ENCODE measurements at regions not wholly inside any gene's neighbourhood (a gene's known extent, or its start where the extent isn't known, plus 50 kb on each side); places are given as distances from the start of the nearest gene placed in this dataset.

DNA sequence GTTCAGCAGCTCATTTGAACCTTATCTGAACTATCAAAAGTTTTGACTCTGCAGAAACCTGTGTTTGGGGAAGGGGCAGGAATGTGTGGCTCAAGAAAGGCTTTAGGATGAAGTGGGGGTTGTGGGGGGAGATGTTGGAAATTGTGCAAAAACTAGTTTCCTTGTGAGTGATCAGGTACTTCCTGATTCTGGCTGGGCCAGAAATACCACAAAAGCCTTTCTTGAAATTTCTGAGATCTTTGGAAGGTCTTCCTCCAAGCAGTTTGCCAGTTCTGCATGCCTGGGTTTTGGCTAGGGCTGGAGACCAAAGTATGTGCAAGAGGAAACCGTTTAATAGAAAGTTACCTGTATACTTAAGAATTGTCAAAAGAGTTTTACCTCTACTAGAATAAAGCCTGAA is 116.6 kb downstream of the BMP2 start:
- no peak for DNase-seq (ENCODE audit: low read depth in 2 of 3, low spot score in 2 of 3)

DNA sequence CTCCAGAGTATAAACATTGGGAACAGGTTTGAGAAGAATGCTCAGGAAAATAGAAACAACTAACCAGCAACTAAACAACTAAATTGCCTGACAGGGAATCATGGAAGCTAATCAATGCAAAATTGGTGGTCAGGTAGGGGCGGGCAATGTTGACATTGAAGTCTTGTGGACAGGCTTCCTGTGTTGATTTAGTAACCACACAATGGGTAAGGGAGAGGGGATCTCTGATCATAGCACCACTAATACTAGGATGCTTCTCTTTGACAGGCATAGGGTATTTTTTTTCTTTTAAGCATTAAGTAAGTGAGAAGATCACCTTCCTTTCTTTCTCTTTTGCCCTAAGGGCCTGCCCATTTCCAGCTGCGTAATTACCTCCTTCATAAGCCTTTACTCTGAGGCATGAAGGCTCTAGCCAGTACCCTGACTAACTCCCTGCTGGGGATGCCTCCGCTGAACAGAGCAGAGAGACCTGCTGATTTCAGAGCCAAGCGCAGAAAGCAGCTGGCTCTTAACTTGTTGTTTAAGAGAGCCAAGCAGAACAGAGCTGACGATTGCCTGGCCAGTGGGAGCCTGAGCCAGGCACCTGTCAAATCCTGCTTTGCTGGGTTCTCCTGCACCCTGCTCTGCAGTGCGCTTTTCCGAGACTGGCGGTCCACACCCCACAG is 118.7 kb downstream of the BMP2 start:
- DNase-seq (ENCODE audit: low read depth in 2 of 3, low spot score in 2 of 3), result no peak

DNA sequence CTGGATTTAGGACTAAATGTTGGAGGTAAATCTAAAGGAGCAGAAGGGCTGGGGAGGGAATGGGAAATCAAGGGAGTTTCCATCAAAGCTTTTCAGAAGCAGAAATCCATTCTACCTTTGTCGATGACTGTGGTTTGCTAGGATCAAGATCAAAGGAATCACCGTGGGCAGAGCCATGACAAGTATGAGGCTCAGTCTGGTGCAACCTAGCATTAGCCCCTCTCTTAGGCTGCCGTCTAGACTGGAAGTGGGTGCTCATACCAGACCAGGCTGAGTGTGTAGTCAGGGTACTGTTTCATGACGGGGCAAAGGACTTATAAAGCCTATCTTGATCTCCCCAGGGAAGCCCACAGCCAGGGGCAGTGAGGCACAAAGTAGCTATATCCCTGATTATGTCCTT is 120.5 kb downstream of the BMP2 start:
- no peak for DNase-seq (ENCODE audit: low read depth in 2 of 3, low spot score in 2 of 3)

DNA sequence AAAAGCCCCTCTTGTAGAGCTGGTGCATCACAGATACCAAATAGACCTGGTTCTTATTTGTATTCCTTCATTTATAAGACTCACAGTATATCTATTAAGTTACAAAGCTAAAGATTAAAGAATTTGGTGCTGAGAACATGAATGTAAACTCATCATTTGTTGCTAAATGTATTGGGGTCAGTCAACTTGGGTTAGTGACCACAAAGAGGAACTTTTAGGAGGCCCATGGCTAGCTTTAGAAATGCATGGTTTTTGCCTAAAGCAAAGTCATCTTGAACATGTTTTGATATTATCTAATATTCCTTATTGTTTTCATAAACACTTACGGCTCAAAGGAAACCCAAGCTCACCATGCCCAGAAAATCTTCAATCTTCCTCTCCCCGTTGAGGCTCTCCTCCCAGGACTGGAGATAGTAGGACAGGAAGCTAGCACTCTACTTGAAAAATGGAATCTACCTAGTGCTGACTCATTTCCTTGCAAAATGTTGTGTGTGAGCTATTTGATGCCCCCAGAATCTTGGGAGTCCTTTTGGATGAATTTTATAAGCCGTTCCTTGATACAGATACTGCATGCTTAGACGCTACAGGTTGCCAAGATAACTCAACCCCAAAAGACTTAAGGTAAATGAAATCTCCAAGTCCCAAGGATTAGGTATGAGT is 121.4 kb downstream of the BMP2 start:
- DNase-seq (ENCODE audit: low read depth in 2 of 3, low spot score in 2 of 3), result no peak

DNA sequence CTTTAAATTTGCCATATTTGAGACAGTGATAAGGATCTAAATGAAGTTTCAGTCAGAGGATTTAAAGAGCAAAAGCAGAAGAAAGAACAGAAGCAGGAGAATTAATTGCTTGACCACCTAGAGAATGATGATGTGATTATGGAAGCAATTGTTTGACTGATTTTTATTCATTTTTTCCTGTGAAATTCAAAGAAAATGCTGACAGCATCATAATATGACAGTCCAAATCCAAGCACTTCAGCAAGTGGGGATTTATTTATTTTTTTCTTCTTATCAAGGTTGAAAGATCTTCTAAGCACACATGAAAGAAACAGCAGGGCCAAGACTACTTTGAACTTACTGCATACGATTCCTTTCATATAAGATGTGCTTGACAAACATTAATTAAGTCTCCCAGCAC is 125.2 kb downstream of the BMP2 start:
- DNase-seq (ENCODE audit: low read depth in 2 of 3, low spot score in 2 of 3), result no peak

DNA sequence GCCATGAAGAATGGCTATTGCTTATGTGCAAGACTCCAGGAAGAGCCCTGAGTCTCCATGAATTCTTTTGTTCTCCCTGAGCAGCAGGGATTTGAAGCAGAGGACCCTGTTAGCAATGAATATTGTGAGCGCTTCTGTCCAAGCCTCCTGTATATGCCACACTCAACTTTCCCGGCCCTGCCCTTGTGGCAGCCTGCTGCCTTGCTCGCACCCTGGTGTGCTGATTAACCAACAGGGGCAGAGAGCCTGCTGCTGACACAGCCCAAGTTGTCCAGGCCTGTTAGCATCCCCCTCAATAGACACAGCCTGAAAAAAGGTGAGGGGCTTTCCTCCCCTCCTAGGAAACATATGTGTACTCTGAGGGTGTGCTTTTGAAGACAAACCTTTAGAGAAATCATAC is 131.4 kb downstream of the BMP2 start:
- DNase-seq (ENCODE audit: low read depth in 2 of 3, low spot score in 2 of 3), result no peak

DNA sequence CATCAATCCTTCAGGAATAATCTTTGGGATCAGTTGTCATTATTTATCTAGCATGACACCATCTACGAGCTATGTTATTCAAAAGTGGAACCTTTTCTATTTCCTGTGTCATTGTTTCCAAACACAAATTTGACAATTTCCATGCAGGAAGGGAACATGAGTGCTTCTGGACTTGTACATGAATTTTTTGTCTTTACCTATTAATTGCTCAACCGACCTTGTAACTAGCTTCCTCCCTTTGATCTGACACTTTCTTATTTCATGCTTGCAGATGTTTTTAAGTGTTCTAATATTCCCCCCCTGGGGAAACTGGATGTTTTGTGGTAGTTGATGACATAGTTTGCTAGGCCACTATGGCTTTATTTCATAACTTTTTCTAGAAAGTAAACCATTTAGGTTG is 139.4 kb downstream of the BMP2 start:
- no peak for DNase-seq (ENCODE audit: low read depth in 2 of 3, low spot score in 2 of 3)

DNA sequence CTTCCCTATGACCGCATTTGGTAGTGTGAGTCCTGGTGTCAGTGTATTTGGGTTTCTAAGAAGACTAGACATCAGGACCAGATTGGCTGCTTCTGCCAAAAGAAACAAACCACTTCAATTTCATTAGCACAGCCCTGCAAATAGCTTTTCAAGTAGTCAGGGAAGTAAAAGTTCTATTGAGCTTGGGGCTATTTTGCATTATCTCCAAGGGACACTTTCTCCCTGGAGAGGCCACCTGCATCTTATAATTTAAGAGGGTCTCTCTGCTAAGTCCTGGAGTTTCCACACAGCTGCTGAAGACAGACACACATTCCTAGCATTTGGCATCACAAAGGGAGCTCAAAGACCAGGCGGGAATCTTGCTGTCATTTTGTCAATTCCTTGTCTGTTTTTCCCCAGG is 141.2 kb downstream of the BMP2 start:
- no peak for DNase-seq (ENCODE audit: low read depth in 2 of 3, low spot score in 2 of 3)

DNA sequence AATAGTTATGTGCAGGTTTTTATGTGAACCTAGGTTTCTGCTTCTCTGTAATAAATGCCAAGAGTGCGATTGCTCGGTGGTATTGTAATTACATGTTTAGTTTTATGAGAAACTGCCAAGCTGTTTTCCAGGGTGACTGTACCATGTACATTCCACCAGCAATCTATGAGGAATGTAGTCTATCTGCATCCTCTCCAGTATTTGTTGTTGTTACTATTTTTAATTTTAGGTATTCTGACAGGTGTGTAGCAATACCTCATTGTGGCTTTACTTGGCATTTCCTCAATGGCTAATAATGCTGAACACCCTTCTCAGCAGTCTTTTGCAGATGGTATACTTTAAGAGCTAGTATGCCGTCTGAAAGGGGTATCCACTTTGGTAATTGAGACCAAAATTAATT is 142.1 kb downstream of the BMP2 start:
- no peak for DNase-seq (ENCODE audit: low read depth in 2 of 3, low spot score in 2 of 3)

DNA sequence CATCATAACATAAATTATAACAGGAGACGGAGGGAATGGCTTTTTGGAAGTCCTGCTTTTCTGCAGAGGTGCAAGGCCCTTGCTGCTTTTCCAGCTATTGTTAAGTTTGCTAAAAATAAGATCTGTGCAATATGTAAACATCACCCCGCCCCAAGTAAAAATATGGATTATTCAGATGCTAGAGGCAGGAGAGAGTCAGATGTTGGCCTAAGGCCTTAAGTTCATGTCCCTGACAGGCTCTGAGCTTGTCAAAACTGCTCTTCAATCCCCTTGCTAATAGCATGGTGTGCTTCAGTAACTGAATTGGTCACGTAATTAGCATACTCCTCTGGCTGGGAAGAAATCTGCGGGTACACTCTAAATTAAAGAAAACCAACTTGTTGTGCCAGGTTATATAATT is 147.5 kb downstream of the BMP2 start:
- no peak for DNase-seq (ENCODE audit: low read depth in 2 of 3, low spot score in 2 of 3)

DNA sequence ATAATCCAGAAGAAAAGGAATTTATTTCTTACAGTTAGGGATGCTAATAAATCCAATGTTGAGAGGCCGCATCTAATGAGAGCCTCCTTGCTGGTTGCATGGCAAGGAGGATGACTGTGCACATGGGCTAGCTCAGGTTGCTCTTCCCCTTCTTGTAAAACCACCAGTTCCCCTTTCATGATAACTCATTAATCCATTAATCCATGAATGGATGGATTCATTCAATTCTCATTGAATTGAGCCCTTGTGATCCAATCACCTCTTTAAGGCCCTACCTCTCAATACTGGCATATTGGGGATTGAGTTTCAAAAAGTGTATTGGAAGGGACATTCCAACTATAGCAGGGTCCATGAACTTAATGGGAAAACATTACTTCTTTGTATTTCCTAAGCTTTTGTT is 149.5 kb downstream of the BMP2 start:
- no peak for DNase-seq (ENCODE audit: low read depth in 2 of 3, low spot score in 2 of 3)

DNA sequence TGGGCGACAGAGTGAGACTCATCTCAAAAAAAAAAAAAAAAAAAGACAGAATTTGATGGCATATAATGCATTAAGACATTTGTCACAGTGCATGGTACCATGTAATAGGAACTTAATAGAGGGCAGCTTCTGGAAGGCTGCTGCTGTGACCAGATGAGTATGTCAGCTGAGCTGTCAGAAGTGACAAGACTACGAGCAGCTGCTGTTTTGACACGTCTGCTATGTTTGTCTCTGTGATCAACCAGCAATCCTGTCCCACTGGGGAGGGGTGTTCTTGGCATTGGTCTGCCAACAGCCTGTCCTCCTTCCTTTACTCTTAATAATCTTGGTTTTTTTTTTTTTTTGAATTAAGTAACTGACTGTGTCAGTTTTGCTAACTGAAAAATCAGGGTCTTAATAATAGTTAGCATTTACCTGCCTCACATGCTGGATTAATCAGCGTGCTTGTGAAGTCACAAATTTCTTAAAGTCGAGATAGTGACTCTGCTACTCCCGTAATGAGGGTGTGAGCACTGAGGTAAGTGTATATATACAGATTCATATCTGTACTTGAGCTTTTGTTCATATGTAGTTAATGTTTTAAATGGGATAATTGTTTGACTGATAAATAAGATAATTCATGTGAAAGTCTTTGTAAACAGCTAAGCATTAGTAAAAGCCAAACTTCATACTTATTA is 152.4 kb downstream of the BMP2 start:
- no peak for DNase-seq (ENCODE audit: low read depth in 2 of 3, low spot score in 2 of 3)

DNA sequence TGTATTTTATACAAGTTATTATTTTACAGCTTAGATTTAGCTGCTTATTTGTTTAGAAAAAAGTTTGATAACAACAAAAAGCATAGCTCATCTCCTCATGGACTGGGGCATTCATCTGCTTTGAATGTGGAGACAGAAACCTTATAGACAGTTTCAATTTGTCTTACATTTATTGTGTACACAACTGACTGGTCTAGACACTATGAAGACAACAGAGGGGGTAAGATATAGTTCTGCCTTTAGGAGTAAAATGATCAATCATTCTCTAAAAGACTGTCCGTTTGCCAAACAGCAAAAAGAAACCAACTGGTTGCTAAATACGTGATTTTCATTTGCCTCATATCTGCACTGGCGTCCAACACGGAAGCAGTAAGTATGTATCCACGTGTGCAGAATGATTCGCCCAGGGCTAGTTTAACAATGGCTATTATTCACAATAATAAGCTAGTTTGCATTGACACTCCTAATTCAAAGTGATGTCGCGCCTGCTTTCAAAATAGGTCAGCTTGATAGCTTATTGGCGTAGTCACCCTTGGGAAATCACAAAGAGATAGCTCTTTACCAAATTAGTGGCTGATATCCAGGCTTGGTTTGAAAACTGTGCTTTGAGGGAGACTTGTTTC is 153.6 kb downstream of the BMP2 start:
- DNase-seq (ENCODE audit: low read depth in 2 of 3, low spot score in 2 of 3), result no peak

DNA sequence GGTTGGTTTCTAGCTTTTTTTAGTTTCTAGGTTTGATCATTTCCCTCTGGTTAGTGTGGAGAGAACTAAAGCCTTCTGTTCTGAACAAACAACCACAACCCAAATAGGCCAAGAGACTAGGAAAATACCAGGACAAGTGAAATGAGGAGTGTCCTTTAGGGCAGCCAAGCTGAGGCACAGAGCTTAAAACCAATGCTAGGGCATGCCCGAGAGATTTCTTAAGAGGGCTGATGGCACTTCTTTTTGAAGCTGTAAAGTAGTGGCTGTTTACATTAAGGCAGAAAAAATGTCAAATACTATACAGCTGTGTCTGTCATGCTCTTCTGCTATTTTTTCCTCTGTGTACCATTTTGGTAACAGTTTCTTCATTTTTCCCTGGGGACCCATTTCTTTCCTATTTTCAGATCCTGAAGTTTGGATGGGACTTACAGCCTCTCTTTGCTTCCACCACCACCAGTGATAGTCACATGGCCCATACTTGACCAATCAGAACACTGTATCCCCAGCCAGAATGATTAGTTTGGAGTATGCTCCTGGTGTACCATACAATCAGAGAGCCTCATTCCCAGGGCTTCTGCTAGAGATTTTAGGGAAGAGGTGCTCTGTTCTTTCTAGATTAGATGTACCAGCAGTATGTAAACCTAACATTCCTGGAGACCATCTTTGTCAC is 154.4 kb downstream of the BMP2 start:
- no peak for DNase-seq (ENCODE audit: low read depth in 2 of 3, low spot score in 2 of 3)

DNA sequence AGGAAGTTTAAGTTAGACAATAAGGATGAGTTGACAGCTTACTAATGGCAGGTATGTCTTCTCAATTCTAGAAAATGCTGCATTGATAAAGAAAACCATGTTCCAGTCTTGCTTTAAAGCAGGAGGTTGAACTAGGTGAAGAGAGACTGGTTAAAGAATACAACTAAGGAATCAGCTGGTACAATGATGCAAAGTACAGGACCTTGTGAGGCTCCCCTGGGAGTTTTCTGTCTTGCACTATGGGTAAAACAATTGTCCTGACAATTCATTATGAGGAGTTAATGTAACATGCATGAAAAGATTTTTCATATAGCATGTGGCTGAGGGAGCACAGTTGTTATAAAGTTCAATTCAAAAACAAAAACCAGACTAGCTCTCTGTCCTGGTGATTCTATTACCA is 157.2 kb downstream of the BMP2 start:
- no peak for DNase-seq (ENCODE audit: low read depth in 2 of 3, low spot score in 2 of 3)

DNA sequence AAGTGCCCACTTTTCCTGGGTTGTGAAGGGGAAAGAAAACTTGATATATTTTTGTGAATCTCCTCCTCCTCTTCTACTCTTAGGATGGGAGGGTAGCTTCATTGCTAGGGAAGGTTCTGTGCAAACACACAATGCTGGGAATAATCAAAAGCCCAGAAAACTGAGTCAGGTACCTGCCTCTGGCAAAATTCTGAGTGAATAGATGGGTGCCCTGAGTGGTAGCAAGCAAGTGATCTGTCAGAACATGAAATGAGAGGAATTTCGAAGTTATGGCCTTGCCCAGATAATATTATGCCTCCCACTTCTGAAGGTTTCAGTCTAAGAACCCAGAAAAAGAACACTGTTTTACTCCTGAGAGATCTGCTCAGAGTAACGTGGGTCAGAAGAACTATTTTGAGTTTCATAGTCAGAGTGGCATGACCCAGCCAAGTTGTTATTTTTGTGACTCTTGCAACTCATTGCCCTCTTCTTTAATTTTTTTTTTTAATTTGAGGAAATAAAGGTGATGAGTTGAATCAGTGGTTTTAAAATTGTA is 158.3 kb downstream of the BMP2 start:
- DNase-seq (ENCODE audit: low read depth in 2 of 3, low spot score in 2 of 3), result no peak

DNA sequence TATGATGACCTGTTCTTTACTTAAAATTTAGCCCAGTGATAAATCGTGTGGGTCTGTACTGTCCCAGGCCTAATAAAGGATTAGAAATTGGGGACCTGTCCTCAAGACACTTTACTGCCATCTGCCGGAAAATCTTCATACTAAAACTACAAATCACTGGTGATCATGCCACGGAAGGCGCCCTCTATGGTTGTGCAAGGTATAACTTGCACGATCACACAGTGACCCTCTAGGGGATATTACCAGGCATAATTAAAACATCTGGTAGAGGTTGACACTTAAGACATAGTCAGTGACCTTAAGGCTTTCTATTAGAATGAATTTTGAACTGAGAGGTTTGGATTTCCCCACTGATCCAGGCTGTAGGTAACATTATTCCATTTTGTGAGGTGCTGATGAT is 172.6 kb downstream of the BMP2 start:
- no peak for DNase-seq (ENCODE audit: low read depth in 2 of 3, low spot score in 2 of 3)

DNA sequence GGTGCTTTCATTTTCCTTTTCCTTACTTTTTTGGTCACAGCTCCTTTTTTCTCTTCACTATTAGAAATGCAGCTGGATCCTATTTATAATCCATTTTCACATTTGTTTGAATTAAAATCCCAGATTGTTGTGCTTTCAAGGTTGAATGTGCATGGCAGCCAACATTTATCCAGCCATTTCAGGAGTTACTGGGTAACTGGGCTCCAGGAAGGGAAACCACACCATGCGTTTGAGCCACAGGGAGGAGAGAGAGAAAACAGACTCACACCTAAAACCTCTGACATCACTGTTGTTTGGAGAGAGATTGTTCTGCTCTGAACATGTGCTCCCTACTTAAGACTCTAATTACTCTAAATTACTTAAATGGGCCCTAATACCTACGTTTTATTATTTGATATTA is 173.4 kb downstream of the BMP2 start:
- no peak for DNase-seq (ENCODE audit: low read depth in 2 of 3, low spot score in 2 of 3)

DNA sequence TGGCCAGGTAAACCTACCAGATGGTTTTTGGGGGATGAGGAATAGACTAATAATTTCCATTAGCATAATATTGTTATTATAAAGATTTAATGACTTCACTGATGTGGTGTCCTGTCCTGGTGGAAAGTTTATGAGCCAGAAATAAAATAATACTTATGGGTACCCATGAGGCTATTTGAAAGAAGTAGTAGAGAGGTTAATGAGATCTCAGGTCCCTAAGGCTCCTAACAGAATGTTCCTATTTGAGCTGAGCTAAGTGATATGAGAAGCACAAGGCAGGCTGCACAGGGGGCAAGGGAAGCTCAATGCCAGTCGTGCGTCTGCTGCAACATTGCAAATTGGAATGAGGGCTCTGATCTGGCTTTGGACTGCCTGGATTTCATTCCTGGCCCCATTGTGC is 174.1 kb downstream of the BMP2 start:
- no peak for DNase-seq (ENCODE audit: low read depth in 2 of 3, low spot score in 2 of 3)

DNA sequence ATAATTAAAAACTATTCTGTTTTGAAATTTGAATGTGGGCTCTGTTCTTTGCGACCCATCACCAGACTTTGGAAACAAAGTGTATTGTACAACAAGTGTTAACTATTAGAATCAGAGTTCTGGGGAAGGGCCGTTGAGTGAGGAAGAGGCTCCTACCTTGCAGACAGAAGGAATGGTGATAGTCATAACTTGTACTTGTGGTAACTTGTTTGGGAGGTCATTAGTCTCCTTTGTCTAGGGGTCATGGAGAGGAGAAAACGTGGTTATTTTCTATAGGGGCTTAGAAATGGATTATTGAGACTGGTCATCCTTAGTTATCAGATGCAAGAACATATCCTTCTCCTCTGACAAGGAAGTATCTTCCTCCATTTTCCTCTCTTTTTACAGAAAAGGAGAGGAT is 174.8 kb downstream of the BMP2 start:
- DNase-seq (ENCODE audit: low read depth in 2 of 3, low spot score in 2 of 3), result no peak

DNA sequence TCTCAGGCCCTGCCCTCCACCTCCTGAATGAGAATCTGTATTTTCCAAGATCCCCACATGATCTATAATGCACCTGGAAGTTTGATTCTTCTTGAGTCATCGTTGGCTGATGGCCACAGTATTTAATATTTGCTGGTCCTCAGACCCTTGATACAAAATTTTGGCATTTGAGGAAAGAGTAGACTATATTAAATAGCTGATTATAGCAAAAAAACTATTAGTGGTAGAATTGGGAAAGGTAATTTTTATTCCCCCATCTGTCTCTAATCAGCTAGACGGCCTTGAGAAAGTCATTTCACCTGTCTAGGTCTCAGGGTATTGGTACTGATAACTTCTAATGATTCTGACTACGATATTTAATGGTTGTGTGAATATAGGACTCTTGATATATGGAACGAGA is 176.8 kb downstream of the BMP2 start:
- DNase-seq (ENCODE audit: low read depth in 2 of 3, low spot score in 2 of 3), result no peak

DNA sequence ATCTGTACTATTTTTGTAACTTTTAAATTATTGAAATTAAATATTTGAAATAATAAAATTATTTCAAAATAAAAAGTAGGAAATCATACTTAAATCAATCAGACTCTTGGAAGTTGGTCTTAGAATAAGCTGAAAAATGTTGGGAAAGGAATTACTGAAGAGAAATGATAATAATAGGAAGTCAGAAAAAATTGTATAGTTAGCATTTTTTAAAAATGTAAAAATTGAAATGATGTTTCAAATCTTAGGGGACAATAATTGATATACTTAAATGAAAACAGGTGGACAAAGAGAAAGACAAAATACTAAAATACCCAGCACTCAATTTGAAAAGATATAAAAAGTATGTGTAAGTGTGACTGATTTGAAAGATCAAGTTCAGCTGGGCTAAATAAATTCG is 186.1 kb downstream of the BMP2 start:
- DNase-seq (ENCODE audit: low read depth in 2 of 3, low spot score in 2 of 3), result no peak
